Gastroesophageal sphincter (tissue), 4 donors: ENCODE measurements at regions not wholly inside any gene's neighbourhood (a gene's known extent, or its start where the extent isn't known, plus 50 kb on each side); places are given as distances from the start of the nearest gene placed in this dataset.
"Not testable (repeated sequence)": the region's sequence is repeated elsewhere in the genome, so short reads cannot be mapped to it uniquely, and the experiment has no call there.

ENCODE experiments used
- ATAC-seq: fragments of 150-250 bp; one replicate; pipeline ENCODE4 v1.9.1; 2016; ENCODE audit warnings: mild to moderate bottlenecking, moderate library complexity
- H3K27ac ChIP-seq, 4 donors: fragments of 200-600 bp; sonication (generic) in 3 of 4; 1 replicate in 3 of 4; 2 replicates in 1 of 4; pipeline ENCODE4 v1.5.1; 2016 to 2019
- H3K27me3 ChIP-seq: fragments of 200-600 bp; sonication (generic); one replicate; pipeline ENCODE4 v1.5.1; 2019
- H3K36me3 ChIP-seq, 2 donors: fragments of 200-600 bp; sonication (generic); one replicate each; pipeline ENCODE4 v1.5.1; 2019; ENCODE audit warnings: control low read depth in 1 of 2
- H3K4me1 ChIP-seq, 3 donors: fragments of 200-600 bp; sonication (generic); 1 replicate in 2 of 3; 2 replicates in 1 of 3; pipeline ENCODE4 v1.5.1; 2016 to 2019; ENCODE audit warnings: control low read depth in 2 of 3
- H3K4me3 ChIP-seq, 2 donors: fragments of 200-600 bp; sonication (generic); one replicate each; pipeline ENCODE4 v1.5.1; 2019; ENCODE audit warnings: mild to moderate bottlenecking in 1 of 2, moderate library complexity in 1 of 2
- H3K9me3 ChIP-seq, 3 donors: fragments of 200-600 bp; sonication (generic); one replicate each; pipeline ENCODE4 v1.5.1; 2017 to 2019; ENCODE audit warnings: control low read depth in 2 of 3
- CTCF ChIP-seq, 4 experiments: fragments of 200-600 bp in 2 of 4; fragments of 450-650 bp in 2 of 4; sonication (generic) in 1 of 4; IDR thresholded peaks; one replicate each; pipeline ENCODE4 v1.5.1; 2017 to 2019; ENCODE audit warnings: antibody characterized with exemption in 4 of 4, mild to moderate bottlenecking in 2 of 4, moderate library complexity in 2 of 4
- EP300 ChIP-seq: sonication (generic); formaldehyde crosslinking; IDR thresholded peaks from one replicate; pipeline ENCODE4 v1.6.1; 2017; ENCODE audit warnings: antibody characterized with exemption, mild to moderate bottlenecking
- POLR2A ChIP-seq, 2 donors: fragments of 450-650 bp; IDR thresholded peaks; one replicate each; pipeline ENCODE4 v1.6.1; 2017; ENCODE audit warnings: antibody characterized with exemption in 2 of 2, mild to moderate bottlenecking in 2 of 2, moderate library complexity in 1 of 2
- POLR2AphosphoS5 ChIP-seq: sonication (generic); formaldehyde crosslinking; IDR thresholded peaks from one replicate; pipeline ENCODE4 v1.6.1; 2017; ENCODE audit warnings: antibody characterized with exemption
- WGBS, 2 donors: methylation state at CpG; one replicate each; pipeline ENCODE4 v1.1.5; 2018; ENCODE audit warnings: low coverage in 1 of 2; 5-methylcytosine and 5-hydroxymethylcytosine counted together

GRCh38 chr4:178205826-178206225 is 763.6 kb upstream of the AGA start:
- no peak for TF ChIP-seq POLR2AphosphoS5
- TF ChIP-seq EP300 = no peak
- no peak for TF ChIP-seq POLR2A (IDR thresholded peaks at IDR 0.05)
- no peaks in the 10 kb centered on the region for H3K36me3 ChIP-seq
- H3K27me3 ChIP-seq = no peaks in the 10 kb centered on the region
- peaks cover 0 to 8% (median 0%) of the 10 kb centered on the region in 3 donors for H3K9me3 ChIP-seq
- H3K4me3 ChIP-seq = no peak overlapping the region
- ATAC-seq = no peak
- 80 to 83% methylated on average over 1 of the region's 1 CpG for WGBS, 2 donors
- no peaks in the 10 kb centered on the region for H3K4me1 ChIP-seq
- no peak overlapping the region for H3K27ac ChIP-seq

- Histone ChIP-seq H3K9me3 (no peaks in the 10 kb centered on the region), H3K27me3 (no peaks in the 10 kb centered on the region), H3K36me3 (no peaks in the 10 kb centered on the region), H3K27ac (no peak overlapping the region), H3K4me3 (no peak overlapping the region), H3K4me1 (no peaks in the 10 kb centered on the region)
- WGBS, 2 donors = 95 to 100% methylated on average over 2 of the region's 2 CpGs
- TF ChIP-seq POLR2AphosphoS5 (no peak), POLR2A (IDR thresholded peaks at IDR 0.05) (no peak), CTCF (IDR thresholded peaks at IDR 0.05) (no peak), EP300 (no peak)
- ATAC-seq = no peak
Measured at GRCh38 chr4:178215309-178215708, 773.1 kb upstream of the AGA start.

- no peak for ATAC-seq
- WGBS, 2 donors = 86% methylated on average over 1 of the region's 1 CpG; no CpG with 5 or more reads in 1 of the 2 donors
- no peaks in the 10 kb centered on the region for H3K36me3 ChIP-seq
- no peaks in the 10 kb centered on the region for H3K9me3 ChIP-seq
- no peak overlapping the region for H3K4me3 ChIP-seq
- TF ChIP-seq EP300 (no peak), POLR2AphosphoS5 (no peak), CTCF (IDR thresholded peaks at IDR 0.05) (no peak), POLR2A (IDR thresholded peaks at IDR 0.05) (no peak)
- H3K27ac ChIP-seq = no peak overlapping the region
- no peaks in the 10 kb centered on the region for H3K4me1 ChIP-seq
- no peaks in the 10 kb centered on the region for H3K27me3 ChIP-seq
Measured at GRCh38 chr4:178215763-178216162, 773.5 kb upstream of the AGA start.

GRCh38 chr4:178226421-178226820 is 784.2 kb upstream of the AGA start:
- not testable (repeated sequence) for H3K4me3 ChIP-seq, H3K4me1 ChIP-seq, ATAC-seq, H3K27ac ChIP-seq, H3K36me3 ChIP-seq, H3K9me3 ChIP-seq, H3K27me3 ChIP-seq
- WGBS, 2 donors = 38 to 71% methylated on average over 3 to 5 of the region's 6 CpGs

GRCh38 chr4:178233906-178234305 is 791.7 kb upstream of the AGA start:
- no peak for ATAC-seq
- no peak overlapping the region for H3K4me3 ChIP-seq
- no peaks in the 10 kb centered on the region for H3K27me3 ChIP-seq
- H3K36me3 ChIP-seq = no peaks in the 10 kb centered on the region
- H3K27ac ChIP-seq = no peak overlapping the region
- no peak for TF ChIP-seq CTCF (IDR thresholded peaks at IDR 0.05)
- no peak for TF ChIP-seq POLR2AphosphoS5
- no peak for TF ChIP-seq EP300
- no peak for TF ChIP-seq POLR2A (IDR thresholded peaks at IDR 0.05)
- no peaks in the 10 kb centered on the region for H3K4me1 ChIP-seq
- peaks cover 0 to 11% (median 0%) of the 10 kb centered on the region in 3 donors for H3K9me3 ChIP-seq

- Histone ChIP-seq H3K9me3 (peaks cover 0 to 16% (median 0%) of the 10 kb centered on the region in 3 donors), H3K27me3 (no peaks in the 10 kb centered on the region), H3K36me3 (no peaks in the 10 kb centered on the region), H3K4me1 (no peaks in the 10 kb centered on the region), H3K4me3 (no peak overlapping the region), H3K27ac (no peak overlapping the region)
- ATAC-seq = no peak
- TF ChIP-seq POLR2AphosphoS5 (no peak), EP300 (no peak), POLR2A (IDR thresholded peaks at IDR 0.05) (no peak), CTCF (IDR thresholded peaks at IDR 0.05) (no peak)
- 74 to 89% methylated on average over 1 to 3 of the region's 9 CpGs for WGBS, 2 donors
Measured at GRCh38 chr4:178240891-178241290, 798.7 kb upstream of the AGA start.
